ENCODE measurements at regions not wholly inside any gene's neighbourhood (a gene's known extent, or its start where the extent isn't known, plus 50 kb on each side); places are given as distances from the start of the nearest gene placed in this dataset. TPM values are rescaled to one million over a fixed set of nuclear protein-coding genes. Genes with fewer than 3 reads are reported as not detected.

DNA sequence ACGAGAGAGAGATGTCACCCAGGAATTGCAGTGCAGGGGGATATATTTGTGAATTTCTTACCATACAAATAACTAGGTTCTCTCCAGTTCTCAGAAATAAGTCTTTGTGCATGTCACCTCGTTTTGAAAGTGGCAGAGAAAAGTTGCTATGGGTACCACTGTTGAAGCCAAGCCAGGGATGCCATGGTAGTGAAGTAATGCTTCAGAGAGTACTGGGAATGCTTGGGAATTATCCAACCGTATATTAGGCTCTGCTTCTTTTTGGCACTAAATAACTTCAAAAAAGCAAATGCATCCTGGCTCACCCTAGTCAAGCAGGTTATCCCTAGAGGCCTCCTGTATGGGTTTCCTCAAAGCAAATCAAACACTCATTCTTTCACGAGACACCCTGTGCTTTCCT, 50.7 kb upstream of the DDX18 start:
- ChIA-PET POLR2A (no interaction called here), CTCF (no interaction called here)
- no peak overlapping the region for H3K4me3 ChIP-seq (ENCODE audit: low read depth, low read length)
- DNase-seq (ENCODE audit: low read depth): no peak
- no peaks in the 10 kb centered on the region for H3K36me3 ChIP-seq (ENCODE audit: control insufficient read depth, insufficient read depth, low read length)
- H3K27me3 ChIP-seq (ENCODE audit: control insufficient read depth, insufficient read depth, low read length): no peaks in the 10 kb centered on the region
- TF ChIP-seq, protein P1, sequence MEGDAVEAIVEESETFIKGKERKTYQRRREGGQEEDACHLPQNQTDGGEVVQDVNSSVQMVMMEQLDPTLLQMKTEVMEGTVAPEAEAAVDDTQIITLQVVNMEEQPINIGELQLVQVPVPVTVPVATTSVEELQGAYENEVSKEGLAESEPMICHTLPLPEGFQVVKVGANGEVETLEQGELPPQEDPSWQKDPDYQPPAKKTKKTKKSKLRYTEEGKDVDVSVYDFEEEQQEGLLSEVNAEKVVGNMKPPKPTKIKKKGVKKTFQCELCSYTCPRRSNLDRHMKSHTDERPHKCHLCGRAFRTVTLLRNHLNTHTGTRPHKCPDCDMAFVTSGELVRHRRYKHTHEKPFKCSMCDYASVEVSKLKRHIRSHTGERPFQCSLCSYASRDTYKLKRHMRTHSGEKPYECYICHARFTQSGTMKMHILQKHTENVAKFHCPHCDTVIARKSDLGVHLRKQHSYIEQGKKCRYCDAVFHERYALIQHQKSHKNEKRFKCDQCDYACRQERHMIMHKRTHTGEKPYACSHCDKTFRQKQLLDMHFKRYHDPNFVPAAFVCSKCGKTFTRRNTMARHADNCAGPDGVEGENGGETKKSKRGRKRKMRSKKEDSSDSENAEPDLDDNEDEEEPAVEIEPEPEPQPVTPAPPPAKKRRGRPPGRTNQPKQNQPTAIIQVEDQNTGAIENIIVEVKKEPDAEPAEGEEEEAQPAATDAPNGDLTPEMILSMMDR (IDR thresholded peaks at IDR 0.05; ENCODE audit: insufficient read depth, low read depth, low read length): no peak

Small RNAs in the stretch of these regions (small RNA-seq; reads per million reads assigned to genes)
- gene AC104408.1 (ENCODE audit: insufficient read length, low read depth, low replicate concordance): not detected
- gene RNU7-190P (ENCODE audit: insufficient read length, low read depth, low replicate concordance): not detected

Measured in BJ (cell line).